Nephron (organoid): ENCODE measurements at regions not wholly inside any gene's neighbourhood (a gene's known extent, or its start where the extent isn't known, plus 50 kb on each side); places are given as distances from the start of the nearest gene placed in this dataset.

Source experiments
- H3K27ac Mint-ChIP-seq, 3 experiments: 2 replicates each; pipeline ENCODE4 v1.8.0; 2020; ENCODE audit warnings: mixed read lengths in 3 of 3, mild to moderate bottlenecking in 2 of 3, moderate library complexity in 1 of 3
- H3K27me3 Mint-ChIP-seq: 2 replicates; pipeline ENCODE4 v1.8.0; 2021; ENCODE audit warnings: low read depth, mild to moderate bottlenecking, moderate library complexity, mixed read lengths
- H3K36me3 Mint-ChIP-seq: 2 replicates; pipeline ENCODE4 v1.8.0; 2020; ENCODE audit warnings: low read depth, mixed read lengths
- H3K4me1 Mint-ChIP-seq: 2 replicates; pipeline ENCODE4 v1.8.0; 2020; ENCODE audit warnings: mixed read lengths
- H3K4me3 Mint-ChIP-seq, 3 experiments: 2 replicates each; pipeline ENCODE4 v1.8.0; 2020; ENCODE audit warnings: mild to moderate bottlenecking in 3 of 3, mixed read lengths in 3 of 3, moderate library complexity in 2 of 3
- H3K9me3 Mint-ChIP-seq: 2 replicates; pipeline ENCODE4 v1.8.0; 2020; ENCODE audit warnings: mixed read lengths
- CTCF ChIP-seq, 3 experiments: fragments of 200-600 bp; sonication (generic); IDR thresholded peaks; one replicate each; pipeline ENCODE4 v1.5.0; 2021; ENCODE audit warnings: antibody characterized with exemption in 3 of 3; ENCODE audit not compliant: unreplicated experiment in 3 of 3

- TF ChIP-seq CTCF (IDR thresholded peaks at IDR 0.05; ENCODE audit: unreplicated experiment in 3 of 3): no peak
- Mint-ChIP-seq H3K4me3 (no peak overlapping the region), H3K27ac (no peak overlapping the region), H3K4me1 (peaks cover 11% of the 10 kb centered on the region), H3K9me3 (peaks cover 9% of the 10 kb centered on the region), H3K36me3 (no peaks in the 10 kb centered on the region), H3K27me3 (no peaks in the 10 kb centered on the region)
Observed at GRCh38 chr16:77663711-77664110, 58.6 kb upstream of the NUDT7 start.

- no peaks in the 10 kb centered on the region for H3K36me3 Mint-ChIP-seq
- peaks cover 9% of the 10 kb centered on the region for H3K9me3 Mint-ChIP-seq
- H3K27ac Mint-ChIP-seq: no peak overlapping the region
- no peak overlapping the region for H3K4me3 Mint-ChIP-seq
- no peaks in the 10 kb centered on the region for H3K27me3 Mint-ChIP-seq
- H3K4me1 Mint-ChIP-seq: peaks cover 6% of the 10 kb centered on the region
- no peak for TF ChIP-seq CTCF (IDR thresholded peaks at IDR 0.05; ENCODE audit: unreplicated experiment in 3 of 3)
Observed at GRCh38 chr16:77666771-77667170, 55.5 kb upstream of the NUDT7 start.

- H3K27ac Mint-ChIP-seq: no peak overlapping the region
Observed at GRCh38 chr16:77668201-77668600, 54.1 kb upstream of the NUDT7 start.

GRCh38 chr16:77669057-77669456 is 53.3 kb upstream of the NUDT7 start:
- Mint-ChIP-seq H3K27ac (no peak overlapping the region), H3K27me3 (peaks cover 13% of the 10 kb centered on the region), H3K4me3 (no peak overlapping the region), H3K9me3 (no peaks in the 10 kb centered on the region), H3K36me3 (no peaks in the 10 kb centered on the region), H3K4me1 (peaks cover 6% of the 10 kb centered on the region)
- no peak for TF ChIP-seq CTCF (IDR thresholded peaks at IDR 0.05; ENCODE audit: unreplicated experiment in 3 of 3)

More at GRCh38 chr16:77668201-77668600, 54.1 kb upstream of the NUDT7 start:
- Mint-ChIP-seq H3K4me1 (peaks cover 6% of the 10 kb centered on the region), H3K36me3 (no peaks in the 10 kb centered on the region), H3K4me3 (no peak overlapping the region), H3K9me3 (peaks cover 4% of the 10 kb centered on the region), H3K27me3 (peaks cover 7% of the 10 kb centered on the region)
- TF ChIP-seq CTCF (IDR thresholded peaks at IDR 0.05; ENCODE audit: unreplicated experiment in 3 of 3): no peak
